Endothelial cell of umbilical vein (primary cell): ENCODE measurements at regions not wholly inside any gene's neighbourhood (a gene's known extent, or its start where the extent isn't known, plus 50 kb on each side); places are given as distances from the start of the nearest gene placed in this dataset.

Experiments used
- BruUV-seq: library from RNA; stranded (reverse); fragments of 400-500 nt; replicated peaks from 2 replicates; lab custom pipeline; 2021; lab: Mats Ljungman, UMichigan
- CTCF ChIA-PET: fragments of 300-600, 350-600 bp; sonication (Branson Sonifier 250); formaldehyde crosslinking; loops from one replicate; lab custom pipeline; 2021; ENCODE audit warnings: antibody characterized with exemption, inconsistent platforms; lab: Charles Lee
- POLR2A ChIA-PET: fragments of 300-600, 350-600 bp; sonication (Branson Sonifier 250); formaldehyde crosslinking; loops from one replicate; lab custom pipeline; 2021; ENCODE audit warnings: antibody characterized with exemption, inconsistent platforms; lab: Charles Lee
- DNase-seq: peaks from one replicate; pipeline ENCODE4 v3.0.0-alpha.2; 2011; ENCODE audit warnings: low read depth, low spot score
- FAIRE-seq: peaks from 2 replicates; lab custom pipeline; 2011; peaks lifted over from hg19 to GRCh38; lab: Jason Lieb, UNC
- H2AFZ ChIP-seq: 2 replicates; pipeline ENCODE4 v1.6.0; 2012; ENCODE audit warnings: low read depth, low read length, control low read depth, inconsistent platforms
- H3K27ac ChIP-seq: 2 replicates; pipeline ENCODE4 v1.5.1; 2011; ENCODE audit warnings: low read depth, mild to moderate bottlenecking, control low read depth, low read length, moderate library complexity; ENCODE audit not compliant: insufficient read depth
- H3K27me3 ChIP-seq, 2 experiments: 2 replicates each; pipeline versions ENCODE4 v1.6.0 to v1.6.1; 2011; ENCODE audit warnings: low read length in 2 of 2, mixed read lengths in 1 of 2; ENCODE audit not compliant: control insufficient read depth in 2 of 2, insufficient read depth in 2 of 2
- H3K36me3 ChIP-seq, 2 experiments: 2 replicates in 1 of 2; 3 replicates in 1 of 2; pipeline ENCODE4 v1.5.1; 2011; ENCODE audit warnings: low read length in 2 of 2, mild to moderate bottlenecking in 1 of 2, moderate library complexity in 1 of 2; ENCODE audit not compliant: control insufficient read depth in 2 of 2, insufficient read depth in 2 of 2; ENCODE audit errors: extremely low read depth in 1 of 2
- H3K4me1 ChIP-seq: 3 replicates; pipeline ENCODE4 v1.5.1; 2011; ENCODE audit warnings: mild to moderate bottlenecking, low read length; ENCODE audit not compliant: control insufficient read depth, insufficient read depth; ENCODE audit errors: extremely low read depth
- H3K4me2 ChIP-seq: 2 replicates; pipeline ENCODE4 v1.6.1; 2011; ENCODE audit warnings: low read length, control low read depth, mixed read lengths; ENCODE audit not compliant: insufficient read depth
- H3K4me3 ChIP-seq, 3 experiments: fragments of 200-600 bp in 1 of 3; sonication (generic), shearing (Covaris generic) in 1 of 3; replicated peaks in 1 of 3; 2 replicates each; pipeline ENCODE4 v1.5.1; 2011 to 2016; ENCODE audit warnings: control low read depth in 3 of 3, low read length in 3 of 3, mild to moderate bottlenecking in 2 of 3, inconsistent platforms in 1 of 3, low read depth in 1 of 3, moderate library complexity in 1 of 3; ENCODE audit not compliant: insufficient read depth in 1 of 3
- H3K79me2 ChIP-seq: 2 replicates; pipeline ENCODE4 v1.6.0; 2012; ENCODE audit warnings: low read length, inconsistent platforms; ENCODE audit not compliant: control insufficient read depth, insufficient read depth
- H3K9ac ChIP-seq: replicated peaks from 2 replicates; pipeline ENCODE3; 2011; ENCODE audit warnings: low read length, control low read depth; ENCODE audit not compliant: insufficient read depth; ENCODE audit errors: extremely low read depth
- H3K9me1 ChIP-seq: replicated peaks from 3 replicates; pipeline ENCODE4 v1.6.0; 2011; ENCODE audit warnings: mild to moderate bottlenecking, low read length; ENCODE audit not compliant: control insufficient read depth, insufficient read depth; ENCODE audit errors: extremely low read depth
- H3K9me3 ChIP-seq: replicated peaks from 2 replicates; pipeline ENCODE4 v1.5.1; 2012; ENCODE audit warnings: low read length, inconsistent platforms; ENCODE audit not compliant: control insufficient read depth, insufficient read depth
- H4K20me1 ChIP-seq: replicated peaks from 2 replicates; pipeline ENCODE3; 2011; ENCODE audit warnings: mild to moderate bottlenecking, low read length; ENCODE audit not compliant: control insufficient read depth, insufficient read depth; ENCODE audit errors: extremely low read depth
- EZH2 ChIP-seq: IDR thresholded peaks from 2 replicates; pipeline ENCODE4 v1.6.1; 2012; ENCODE audit warnings: borderline replicate concordance, low read depth, mild to moderate bottlenecking, moderate library complexity, low read length, inconsistent platforms; ENCODE audit not compliant: severe bottlenecking
- FOS ChIP-seq: IDR thresholded peaks from 2 replicates; pipeline ENCODE4 v1.6.1; 2011; ENCODE audit warnings: mild to moderate bottlenecking, low read length, moderate library complexity, borderline replicate concordance; ENCODE audit not compliant: insufficient read depth
- GATA2 ChIP-seq: IDR thresholded peaks from 2 replicates; pipeline ENCODE4 v1.7.0; 2011; ENCODE audit warnings: low read depth, mild to moderate bottlenecking, moderate library complexity, mixed read lengths, low read length; ENCODE audit not compliant: insufficient read length, insufficient read depth
- JUN ChIP-seq: IDR thresholded peaks from 2 replicates; pipeline ENCODE4 v1.6.1; 2011; ENCODE audit warnings: borderline replicate concordance, low read depth; ENCODE audit not compliant: insufficient read length, insufficient read depth
- MYC ChIP-seq: IDR thresholded peaks from one replicate; pipeline ENCODE4 v1.6.1; 2011; ENCODE audit warnings: mild to moderate bottlenecking, low read depth, low read length
- POLR2A ChIP-seq: IDR thresholded peaks from 2 replicates; pipeline ENCODE4 v1.6.1; 2012; ENCODE audit warnings: low read depth, mild to moderate bottlenecking, control low read depth, low read length
- POLR2AphosphoS5 ChIP-seq: IDR thresholded peaks from 2 replicates; pipeline ENCODE4 v1.6.1; 2012; ENCODE audit warnings: low read depth, mild to moderate bottlenecking, control low read depth, low read length, moderate library complexity; ENCODE audit not compliant: insufficient read depth
- dilution Hi-C: fragments of 300-500 bp; cut with MboI; formaldehyde crosslinking; loops from one replicate; pipeline ENCODE4 v1.15.0; 2019; ENCODE audit warnings: low sequenced_read_pairs; ENCODE audit not compliant: extremely low pct_ligation_motif_present
- intact Hi-C: fragments of 100-400 bp; cut with micrococcal nuclease; formaldehyde crosslinking; loops from one replicate; pipeline ENCODE4 v1.10.0; 2022
- TF ChIP-seq, protein P1 (sequence below): IDR thresholded peaks from 2 replicates; pipeline ENCODE4 v1.6.1; 2011; ENCODE audit not compliant: insufficient read depth, insufficient read length
- TF ChIP-seq, protein P2 (sequence below), 2 donors: IDR thresholded peaks; 1 replicate in 1 of 2; 2 replicates in 1 of 2; pipeline ENCODE4 v1.5.1; 2011; ENCODE audit warnings: low read length in 2 of 2, mild to moderate bottlenecking in 2 of 2, moderate library complexity in 2 of 2, control low read depth in 1 of 2, inconsistent platforms in 1 of 2, low read depth in 1 of 2; ENCODE audit not compliant: insufficient read depth in 1 of 2; ENCODE audit errors: extremely low read depth in 1 of 2

DNA sequence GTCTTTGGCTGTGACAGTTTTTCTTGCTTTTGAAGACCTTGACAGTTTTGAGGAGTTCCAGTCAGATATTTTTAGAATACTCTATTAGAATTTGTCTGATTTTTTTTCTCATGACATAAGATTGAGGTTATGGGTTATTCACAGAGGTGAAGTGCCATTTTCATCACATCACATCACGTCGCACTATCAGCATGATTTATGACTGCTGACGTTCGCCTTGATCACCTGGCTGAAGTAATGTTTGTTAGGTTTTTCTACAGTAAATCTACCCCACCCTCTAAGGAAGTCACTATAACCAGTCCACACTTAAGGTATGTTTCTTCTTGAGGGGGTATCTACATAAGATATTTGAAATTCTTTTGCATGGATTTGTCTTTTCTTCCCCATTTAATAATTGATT is 169.7 kb downstream of the NDFIP2 start:
- FAIRE-seq = no peak
- Histone ChIP-seq H3K79me2 (no peaks in the 10 kb centered on the region), H3K9ac (no peak overlapping the region), H3K4me1 (peaks cover 8% of the 10 kb centered on the region), H3K4me2 (no peak overlapping the region), H2AFZ (no peak overlapping the region), H3K27ac (no peak overlapping the region), H3K9me3 (no peaks in the 10 kb centered on the region), H3K4me3 (no peak overlapping the region), H3K36me3 (no peaks in the 10 kb centered on the region), H3K9me1 (no peaks in the 10 kb centered on the region), H3K27me3 (no peaks in the 10 kb centered on the region), H4K20me1 (no peaks in the 10 kb centered on the region)
- ChIA-PET POLR2A (no interaction called here), CTCF (no interaction called here)
- DNase-seq = no peak
- TF ChIP-seq EZH2 = no peak
- TF ChIP-seq, protein P1, sequence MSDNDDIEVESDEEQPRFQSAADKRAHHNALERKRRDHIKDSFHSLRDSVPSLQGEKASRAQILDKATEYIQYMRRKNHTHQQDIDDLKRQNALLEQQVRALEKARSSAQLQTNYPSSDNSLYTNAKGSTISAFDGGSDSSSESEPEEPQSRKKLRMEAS = no peak
- dilution Hi-C loops (no loop called here), intact Hi-C loops (no loop called here)
- BruUV-seq = no TSS peak

DNA sequence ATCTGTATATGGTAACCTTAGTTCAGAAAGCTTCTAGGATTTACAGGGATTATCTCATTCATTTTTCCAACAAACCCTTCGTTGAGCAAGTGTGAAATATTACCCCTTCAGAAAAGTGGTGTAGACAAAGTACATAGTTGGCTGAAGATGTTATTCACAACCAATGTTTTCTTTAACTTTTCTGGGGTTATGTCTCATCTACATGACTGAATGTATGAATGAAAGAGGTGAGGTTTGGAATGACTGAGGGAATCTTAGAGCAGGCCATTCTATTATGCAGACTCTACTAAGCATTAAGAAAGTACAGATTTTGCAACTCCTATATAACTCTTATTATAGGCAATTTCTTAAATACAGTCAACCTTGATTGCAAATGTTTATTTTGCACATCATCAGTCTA is 167.2 kb downstream of the NDFIP2 start:
- H2AFZ ChIP-seq = no peak overlapping the region
- H3K27me3 ChIP-seq = no peaks in the 10 kb centered on the region
- H3K79me2 ChIP-seq = no peaks in the 10 kb centered on the region
- no peaks in the 10 kb centered on the region for H3K9me1 ChIP-seq
- H3K27ac ChIP-seq = peak overlapping the region; percentile 64
- intact Hi-C loops = no loop called here
- no TSS peak for BruUV-seq
- DNase-seq (no peak), FAIRE-seq (no peak)
- no peaks in the 10 kb centered on the region for H4K20me1 ChIP-seq
- TF ChIP-seq POLR2AphosphoS5 (no peak), GATA2 (no peak), POLR2A (no peak), MYC (no peak), EZH2 (no peak), FOS (no peak), JUN (no peak)
- TF ChIP-seq, protein P1 = no peak
- TF ChIP-seq, protein P2, sequence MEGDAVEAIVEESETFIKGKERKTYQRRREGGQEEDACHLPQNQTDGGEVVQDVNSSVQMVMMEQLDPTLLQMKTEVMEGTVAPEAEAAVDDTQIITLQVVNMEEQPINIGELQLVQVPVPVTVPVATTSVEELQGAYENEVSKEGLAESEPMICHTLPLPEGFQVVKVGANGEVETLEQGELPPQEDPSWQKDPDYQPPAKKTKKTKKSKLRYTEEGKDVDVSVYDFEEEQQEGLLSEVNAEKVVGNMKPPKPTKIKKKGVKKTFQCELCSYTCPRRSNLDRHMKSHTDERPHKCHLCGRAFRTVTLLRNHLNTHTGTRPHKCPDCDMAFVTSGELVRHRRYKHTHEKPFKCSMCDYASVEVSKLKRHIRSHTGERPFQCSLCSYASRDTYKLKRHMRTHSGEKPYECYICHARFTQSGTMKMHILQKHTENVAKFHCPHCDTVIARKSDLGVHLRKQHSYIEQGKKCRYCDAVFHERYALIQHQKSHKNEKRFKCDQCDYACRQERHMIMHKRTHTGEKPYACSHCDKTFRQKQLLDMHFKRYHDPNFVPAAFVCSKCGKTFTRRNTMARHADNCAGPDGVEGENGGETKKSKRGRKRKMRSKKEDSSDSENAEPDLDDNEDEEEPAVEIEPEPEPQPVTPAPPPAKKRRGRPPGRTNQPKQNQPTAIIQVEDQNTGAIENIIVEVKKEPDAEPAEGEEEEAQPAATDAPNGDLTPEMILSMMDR (IDR thresholded peaks at IDR 0.05; ENCODE audit: extremely low read depth in 1 of 2, insufficient read depth in 1 of 2, low read depth in 1 of 2, low read length in 2 of 2) = no peak
- H3K4me1 ChIP-seq = peaks cover 8% of the 10 kb centered on the region
- ChIA-PET POLR2A (no interaction called here), CTCF (interaction anchor here (0.9 to 1.4 kb wide), 5 partner anchors 10 to 289 kb away, joined by 3 to 7 read pairs (median 3); no protein-coding TSS in a partner anchor)
- dilution Hi-C loops = no loop called here
- H3K9me3 ChIP-seq = no peaks in the 10 kb centered on the region
- no peak overlapping the region for H3K4me3 ChIP-seq
- no peak overlapping the region for H3K9ac ChIP-seq
- no peaks in the 10 kb centered on the region for H3K36me3 ChIP-seq
- H3K4me2 ChIP-seq = no peak overlapping the region
